GM19452 (cell line): ENCODE measurements at regions not wholly inside any gene's neighbourhood (a gene's known extent, or its start where the extent isn't known, plus 50 kb on each side); places are given as distances from the start of the nearest gene placed in this dataset.
"Not testable (repeated sequence)": the region's sequence is repeated elsewhere in the genome, so short reads cannot be mapped to it uniquely, and the experiment has no call there.

ENCODE experiments used
- ATAC-seq: cut with Tn5 transposase; IDR thresholded peaks from one replicate; pipeline ENCODE4 v1.9.1; 2021; ENCODE audit not compliant: unreplicated experiment

DNA sequence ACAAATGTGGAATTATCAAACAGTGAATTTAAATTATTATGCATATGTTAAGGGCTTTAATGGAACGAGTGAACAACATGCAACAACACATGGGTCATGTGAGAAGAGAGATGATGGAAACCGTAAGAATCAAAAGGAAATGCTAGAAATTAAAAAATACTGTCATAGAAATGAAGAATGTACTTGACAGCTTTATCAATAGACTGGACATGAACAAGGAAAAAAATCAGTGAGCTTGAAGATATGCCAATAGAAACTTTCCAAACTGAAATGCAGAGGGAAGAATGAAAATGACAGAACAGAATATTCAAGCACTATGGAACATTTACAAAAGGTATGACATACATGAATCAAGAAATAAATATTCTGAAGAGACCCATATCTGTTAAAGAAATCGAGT lies 117.7 kb upstream of the KCNJ3 start:
- no peak for ATAC-seq

DNA sequence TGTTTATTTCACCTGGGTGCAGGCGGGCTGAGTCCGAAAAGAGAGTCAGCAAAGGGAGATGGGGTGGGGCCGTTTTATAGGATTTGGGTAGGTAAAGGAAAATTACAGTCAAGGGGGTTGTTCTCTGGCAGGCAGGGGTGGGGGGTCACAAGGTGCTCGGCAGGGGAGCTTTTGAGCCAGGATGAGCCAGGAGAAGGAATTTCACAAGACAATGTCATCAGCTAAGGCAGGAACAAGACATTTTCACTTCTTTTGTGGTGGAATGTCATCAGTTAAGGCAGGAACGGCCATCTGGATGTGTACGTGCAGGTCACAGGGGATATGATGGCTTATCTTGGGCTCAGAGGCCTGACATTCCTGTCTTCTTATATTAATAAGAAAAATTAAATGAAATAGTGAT lies 115.8 kb upstream of the KCNJ3 start:
- ATAC-seq = not testable (repeated sequence)

DNA sequence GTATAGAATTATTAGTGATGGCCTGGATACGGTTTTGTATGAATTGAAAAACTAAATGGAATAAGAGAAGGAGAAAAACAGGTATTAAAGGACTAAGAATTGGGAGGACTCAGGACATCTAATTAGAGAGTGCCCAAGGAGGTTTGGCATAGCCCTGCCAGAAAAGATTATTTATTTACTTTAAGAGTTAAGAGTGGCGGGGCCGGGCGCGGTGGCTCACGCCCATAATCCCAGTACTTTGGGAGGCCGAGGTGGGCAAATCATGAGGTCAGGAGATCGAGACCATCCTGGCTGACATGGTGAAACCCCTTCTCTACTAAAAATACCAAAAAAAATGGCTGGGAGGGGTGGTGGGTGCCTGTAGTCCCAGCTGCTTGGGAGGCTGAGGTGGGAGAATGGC lies 115.2 kb upstream of the KCNJ3 start:
- ATAC-seq = not testable (repeated sequence)

DNA sequence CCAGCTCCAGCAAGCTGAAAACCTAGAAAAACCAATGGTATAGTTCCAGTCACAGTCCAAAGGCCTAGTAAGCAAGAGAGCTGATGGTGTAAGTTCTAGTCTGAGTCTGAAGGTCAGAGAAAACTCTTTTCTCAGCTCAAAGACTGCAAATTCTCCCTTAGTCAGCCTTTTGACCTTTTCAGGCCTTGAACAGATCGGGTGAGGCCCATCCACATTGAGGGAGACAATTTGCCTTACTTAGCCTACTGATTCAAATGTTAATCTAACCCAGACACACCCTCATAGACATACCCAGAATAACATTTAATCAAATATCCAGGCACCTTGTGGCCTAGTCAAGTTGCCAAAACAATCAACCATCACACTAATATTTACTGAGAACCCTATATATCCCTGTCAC lies 110.8 kb upstream of the KCNJ3 start:
- no peak for ATAC-seq

DNA sequence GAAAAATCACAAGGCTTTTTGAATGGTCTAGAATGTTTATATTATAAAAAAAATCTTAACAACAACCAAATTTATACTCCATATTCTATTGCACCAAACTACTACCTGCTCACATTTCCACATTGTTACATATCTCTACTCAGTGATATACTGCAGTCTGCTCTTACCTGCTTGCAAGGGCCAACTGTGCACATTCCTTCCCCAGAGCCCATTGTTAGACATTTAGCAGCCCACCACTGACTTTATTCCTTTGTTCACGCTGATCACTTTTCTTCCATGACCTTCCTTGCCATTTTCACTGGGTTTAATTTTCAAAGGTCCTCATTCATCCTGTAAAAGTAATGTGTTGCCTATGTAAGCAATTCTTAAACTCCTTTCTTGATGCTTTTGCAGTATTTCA lies 109.7 kb upstream of the KCNJ3 start:
- ATAC-seq = no peak

DNA sequence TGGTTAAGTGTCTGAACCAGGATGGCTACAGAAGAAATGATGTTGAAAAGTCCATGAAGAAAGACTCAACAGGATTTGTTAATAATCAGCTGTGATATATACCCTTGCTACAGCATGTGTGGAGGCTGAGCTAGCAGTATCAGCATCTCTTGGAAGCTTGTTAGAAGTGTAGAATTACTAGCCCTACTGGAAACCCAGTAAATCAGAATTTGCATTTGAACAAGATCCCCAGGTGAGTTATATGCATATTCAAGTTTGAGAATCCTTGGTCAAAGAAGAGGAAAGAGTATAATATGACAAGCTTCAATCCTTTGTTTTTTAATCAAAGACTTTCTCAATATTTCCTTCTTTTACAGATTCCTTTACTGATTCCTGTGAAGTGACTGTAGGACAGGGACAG lies 109.0 kb upstream of the KCNJ3 start:
- ATAC-seq = no peak

DNA sequence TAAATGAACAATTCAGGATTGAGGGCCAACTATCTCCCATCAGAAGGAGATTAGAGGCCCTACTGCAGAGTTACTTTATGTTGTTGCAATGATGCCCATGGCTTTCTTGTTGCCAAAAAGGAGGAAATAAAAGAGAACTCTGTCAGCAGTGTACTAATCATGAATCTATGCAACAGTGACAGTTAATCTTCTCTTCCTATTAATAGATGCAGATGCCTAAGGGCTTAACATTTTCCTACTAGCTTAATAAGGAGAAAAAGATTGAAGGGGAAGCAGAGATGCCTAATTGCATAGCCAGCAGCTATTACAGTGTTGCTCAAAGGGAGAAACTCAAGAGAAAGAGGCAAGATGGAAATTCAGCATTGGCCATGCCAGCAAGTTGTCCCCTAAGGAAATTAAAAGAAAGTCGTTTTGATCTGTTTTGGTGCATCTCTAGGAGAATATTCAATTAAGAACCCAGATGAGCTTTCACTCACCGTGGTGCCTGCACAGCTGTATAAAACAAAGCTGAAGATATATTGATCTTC lies 107.1 kb upstream of the KCNJ3 start:
- ATAC-seq = no peak

DNA sequence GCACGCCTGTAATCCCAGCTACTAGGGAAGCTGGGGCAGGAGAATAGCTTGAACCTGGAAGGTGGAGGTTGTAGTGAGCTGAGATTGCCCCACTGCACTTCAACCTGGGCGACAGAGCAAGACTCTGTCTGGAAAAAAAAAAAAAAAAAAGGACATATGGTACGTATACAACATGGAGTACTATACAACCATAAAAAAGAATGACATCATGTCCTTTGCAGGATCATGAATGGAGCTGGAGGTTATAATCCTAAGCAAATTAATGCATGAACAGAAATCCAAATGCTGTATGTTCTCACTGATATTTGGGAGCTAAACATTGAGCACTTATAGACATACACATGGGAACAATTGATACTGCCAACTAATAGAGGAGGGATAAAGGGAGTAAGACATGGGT lies 99.3 kb upstream of the KCNJ3 start:
- no peak for ATAC-seq

DNA sequence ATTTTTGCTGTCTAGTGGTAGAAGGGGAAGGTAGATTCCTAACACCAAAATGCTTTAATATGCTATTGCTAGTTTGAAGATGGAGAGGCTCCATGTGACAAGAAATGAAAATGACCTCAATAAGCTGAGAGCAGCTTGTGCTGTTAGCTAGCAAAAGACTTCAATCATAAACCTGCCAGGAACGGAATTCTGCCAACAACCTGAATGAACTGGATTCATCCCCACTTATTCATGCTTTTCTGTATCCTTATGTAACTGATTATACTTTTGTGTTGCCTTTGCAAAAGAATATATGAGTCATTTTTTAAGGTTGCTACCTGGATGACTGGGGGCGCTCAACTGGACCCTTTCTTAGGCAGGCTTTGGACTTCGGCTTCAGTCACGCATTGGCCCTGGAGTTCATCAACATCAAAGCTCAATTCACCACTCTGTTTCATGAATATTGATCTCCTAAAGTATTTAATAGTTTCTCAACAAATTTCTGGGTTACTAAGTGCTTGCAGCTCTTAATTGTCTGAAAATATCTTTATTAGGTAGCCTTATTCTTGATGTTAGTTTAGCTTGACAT lies 97.5 kb upstream of the KCNJ3 start:
- no peak for ATAC-seq

DNA sequence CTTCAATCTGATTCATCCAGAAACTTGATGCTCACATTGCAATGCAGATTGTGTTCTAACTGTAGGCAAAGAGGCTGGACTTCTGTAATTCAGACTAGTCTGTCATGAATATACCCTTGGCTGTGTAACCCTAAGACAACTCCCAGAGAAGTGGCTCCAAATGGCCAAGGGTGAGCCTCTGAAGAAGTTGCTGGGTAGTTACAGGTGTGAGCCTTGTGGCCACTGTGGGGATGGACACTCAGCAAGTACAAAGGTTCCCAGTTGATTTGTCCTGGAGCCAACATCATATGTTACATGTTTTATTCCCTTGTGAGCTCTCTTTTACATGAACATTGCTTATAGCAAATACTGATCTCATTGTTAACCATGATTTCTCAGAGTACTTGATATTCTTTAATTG lies 94.8 kb upstream of the KCNJ3 start:
- no peak for ATAC-seq

DNA sequence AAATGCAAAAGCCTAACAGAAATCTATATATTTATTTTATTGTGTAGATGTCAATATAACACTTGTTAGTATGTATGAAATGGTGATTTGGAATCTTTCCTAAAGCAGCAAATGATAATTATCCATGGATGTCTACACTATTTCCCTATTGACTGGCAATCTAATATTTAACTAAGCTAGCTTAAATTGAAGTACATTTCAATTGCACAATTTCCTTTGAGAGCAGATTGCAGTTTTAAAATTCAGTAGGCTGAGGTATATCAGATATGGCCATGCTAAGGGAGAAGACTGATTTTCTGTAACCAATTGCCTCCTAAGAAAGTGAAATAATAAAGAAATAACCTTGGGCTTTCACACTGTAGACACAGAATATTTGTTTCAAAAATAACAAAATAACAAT lies 90.1 kb upstream of the KCNJ3 start:
- no peak for ATAC-seq

DNA sequence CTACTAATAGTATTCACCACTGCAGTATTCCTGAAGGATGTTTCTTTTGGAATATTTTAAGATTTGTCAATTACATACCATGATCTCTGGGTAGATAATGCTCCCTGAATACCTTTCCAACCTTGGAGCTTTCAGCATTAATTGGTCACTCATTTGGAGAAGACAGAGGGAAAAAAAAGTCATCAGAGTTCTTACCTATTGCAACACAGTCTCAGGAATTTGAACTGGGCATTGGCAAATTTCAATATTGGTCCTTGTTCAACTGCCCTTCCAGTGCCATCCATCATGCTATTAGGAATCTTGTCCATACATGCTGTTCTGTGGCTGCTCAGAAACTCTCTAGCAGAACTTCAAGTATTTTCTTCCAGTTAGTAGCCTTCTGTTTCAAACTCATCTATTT lies 83.6 kb upstream of the KCNJ3 start:
- ATAC-seq = no peak

DNA sequence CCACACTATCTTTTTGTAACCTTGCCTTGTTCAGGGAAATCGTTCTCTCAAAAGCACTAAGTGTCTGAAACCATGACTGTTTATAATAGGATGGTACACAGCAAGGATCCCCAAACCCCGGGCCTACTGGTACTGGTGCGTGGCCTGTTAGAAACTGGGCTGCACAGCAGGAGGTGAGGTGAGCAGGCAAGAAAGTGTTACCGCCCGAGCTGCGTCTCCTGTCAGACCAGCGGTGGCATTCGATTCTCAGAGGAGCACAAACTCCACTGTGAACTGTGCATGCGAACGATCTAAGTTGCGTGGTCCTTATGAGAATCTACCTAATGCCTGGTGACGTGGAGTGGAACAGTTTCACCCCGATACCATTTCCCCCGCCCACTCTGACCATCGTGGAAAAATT lies 81.8 kb upstream of the KCNJ3 start:
- ATAC-seq = no peak

DNA sequence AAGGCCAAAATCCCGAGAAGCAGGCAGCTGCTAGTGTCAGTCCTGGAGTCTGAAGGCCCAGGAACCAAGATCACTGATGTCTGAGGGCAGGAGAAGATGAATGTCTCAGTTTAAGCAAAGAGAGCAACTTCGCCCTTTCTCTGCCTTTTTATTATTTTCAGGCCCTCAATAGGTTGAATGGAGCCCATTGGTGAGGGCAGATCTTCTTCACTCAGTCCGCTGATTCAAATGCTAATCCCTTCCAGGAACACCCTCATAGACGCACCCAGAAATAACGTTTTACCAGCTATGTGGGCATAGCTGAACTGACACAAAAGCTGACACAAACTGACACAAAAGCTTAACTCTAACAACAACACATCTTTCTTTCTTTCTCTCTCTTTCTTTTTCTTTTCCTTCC lies 78.0 kb upstream of the KCNJ3 start:
- ATAC-seq = no peak

DNA sequence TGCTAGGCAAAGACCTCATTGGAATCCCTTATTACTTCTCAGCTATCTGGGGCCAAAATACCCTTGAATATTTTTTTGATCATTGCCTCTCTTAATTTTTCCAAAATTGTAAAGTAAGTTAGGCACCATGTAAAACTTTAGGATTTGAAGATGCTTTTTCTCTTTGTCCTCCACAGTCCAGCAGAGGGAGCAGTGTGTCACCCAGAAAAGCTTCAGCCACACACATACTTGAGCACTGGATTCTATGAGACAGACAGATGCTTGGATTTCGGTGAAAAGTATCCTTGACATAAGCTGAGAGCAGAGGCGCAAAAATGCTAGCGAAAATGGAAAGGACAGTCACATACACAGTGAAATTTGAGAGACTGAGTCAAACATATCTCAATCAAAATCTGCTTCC lies 74.7 kb upstream of the KCNJ3 start:
- ATAC-seq = peak; percentile 52

DNA sequence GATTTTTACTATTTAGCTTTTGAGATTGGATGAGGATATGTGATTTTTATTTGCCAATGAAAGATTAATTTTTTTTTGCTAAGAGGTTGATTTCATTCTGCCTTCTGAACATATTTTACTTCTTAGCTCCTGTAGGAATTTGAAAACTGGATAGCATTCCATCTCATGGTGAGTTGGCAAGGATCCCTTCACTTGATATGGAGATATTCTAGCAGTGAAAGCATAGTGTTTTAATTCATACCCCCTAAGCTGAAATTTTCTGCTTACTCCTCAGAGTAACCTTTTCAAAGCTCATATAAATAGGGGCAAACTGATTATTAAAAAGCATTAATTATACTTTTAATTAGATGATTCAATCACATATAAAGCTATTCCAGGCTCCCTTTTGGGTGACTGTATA lies 61.0 kb upstream of the KCNJ3 start:
- no peak for ATAC-seq

DNA sequence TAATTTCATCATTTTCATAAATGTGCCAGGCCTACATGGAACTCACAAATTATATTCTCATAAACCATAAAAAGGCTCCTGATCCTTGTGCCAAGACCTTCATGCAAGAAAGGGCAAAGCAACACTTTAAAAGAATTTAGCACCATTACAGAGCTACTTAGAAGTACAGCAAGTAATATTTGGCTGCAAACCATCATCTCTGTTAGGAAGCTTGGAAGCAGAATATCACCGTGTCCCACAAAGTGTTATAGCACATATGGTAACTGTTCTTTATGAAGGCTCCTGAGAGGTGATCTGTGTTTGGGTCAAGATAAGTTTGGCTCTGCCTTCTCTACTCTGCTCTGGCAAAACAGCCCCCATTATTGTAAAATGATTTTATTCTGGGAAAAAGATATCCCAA lies 59.7 kb upstream of the KCNJ3 start:
- ATAC-seq = no peak

DNA sequence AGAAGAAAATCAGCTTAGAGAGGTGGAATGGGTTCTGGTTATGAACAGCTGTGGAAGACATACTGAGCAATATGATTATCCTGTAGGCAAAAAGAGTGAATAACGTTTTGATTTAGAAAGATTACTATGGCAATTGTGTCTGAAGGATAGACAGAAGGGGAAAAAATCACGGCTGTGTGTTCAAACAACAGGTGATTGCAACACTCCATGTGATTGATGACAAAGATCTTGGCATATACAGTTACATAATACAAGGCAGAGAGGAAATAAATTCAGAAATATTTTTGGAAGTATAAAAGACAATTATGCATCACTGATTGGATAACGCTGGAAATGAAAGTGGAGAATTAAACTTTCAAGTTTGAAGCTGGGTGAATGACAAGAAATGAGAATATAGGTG lies 58.5 kb upstream of the KCNJ3 start:
- ATAC-seq = no peak
